KMS-11 (cell line): ENCODE measurements at regions not wholly inside any gene's neighbourhood (a gene's known extent, or its start where the extent isn't known, plus 50 kb on each side); places are given as distances from the start of the nearest gene placed in this dataset.

Experiments used
- H2AFZ ChIP-seq: fragments of 200-600 bp; sonication (generic); 2 replicates; pipeline ENCODE4 v1.6.1; 2016; ENCODE audit warnings: antibody characterized with exemption, mixed run types, low read depth
- H3K27ac ChIP-seq: fragments of 200-600 bp; sonication (generic); 2 replicates; pipeline ENCODE4 v1.6.1; 2016; ENCODE audit warnings: mild to moderate bottlenecking, mixed run types
- H3K27me3 ChIP-seq: fragments of 200-600 bp; sonication (generic); 2 replicates; pipeline ENCODE4 v1.6.1; 2017; ENCODE audit warnings: mild to moderate bottlenecking, low read depth, mixed run types, moderate library complexity; ENCODE audit not compliant: insufficient read depth
- H3K36me3 ChIP-seq: fragments of 200-600 bp; sonication (generic); 2 replicates; pipeline ENCODE4 v1.6.1; 2017; ENCODE audit warnings: mild to moderate bottlenecking, mixed run types; ENCODE audit not compliant: insufficient read depth
- H3K4me1 ChIP-seq: fragments of 200-600 bp; sonication (generic); 2 replicates; pipeline ENCODE4 v1.6.1; 2016; ENCODE audit warnings: mild to moderate bottlenecking, low read depth, mixed run types; ENCODE audit not compliant: poor library complexity, severe bottlenecking
- H3K4me2 ChIP-seq: fragments of 200-600 bp; sonication (generic); 2 replicates; pipeline ENCODE4 v1.7.0; 2016; ENCODE audit warnings: mild to moderate bottlenecking, mixed run types
- H3K4me3 ChIP-seq: fragments of 200-600 bp; sonication (generic); IDR thresholded peaks from 2 replicates; pipeline ENCODE4 v1.6.1; 2017; ENCODE audit warnings: low read depth, low read length, mixed read lengths; ENCODE audit not compliant: insufficient read depth
- H3K79me2 ChIP-seq: fragments of 200-600 bp; sonication (generic); 2 replicates; pipeline ENCODE4 v1.6.1; 2016; ENCODE audit warnings: low read depth, mixed run types; ENCODE audit not compliant: insufficient read depth
- H3K9ac ChIP-seq: fragments of 200-600 bp; sonication (generic); 2 replicates; pipeline ENCODE4 v1.6.1; 2016; ENCODE audit warnings: mild to moderate bottlenecking, mixed run types
- H4K20me1 ChIP-seq: fragments of 200-600 bp; sonication (generic); 2 replicates; pipeline ENCODE4 v1.6.1; 2016; ENCODE audit warnings: mild to moderate bottlenecking, mixed run types; ENCODE audit not compliant: insufficient read depth
- TF ChIP-seq, protein P1 (sequence below): fragments of 200-600 bp; sonication (generic); conservative IDR thresholded peaks from 2 replicates; pipeline ENCODE4 v1.6.1; 2017; ENCODE audit warnings: low read depth, mild to moderate bottlenecking, antibody characterized with exemption, low read length, moderate library complexity, mixed read lengths

DNA sequence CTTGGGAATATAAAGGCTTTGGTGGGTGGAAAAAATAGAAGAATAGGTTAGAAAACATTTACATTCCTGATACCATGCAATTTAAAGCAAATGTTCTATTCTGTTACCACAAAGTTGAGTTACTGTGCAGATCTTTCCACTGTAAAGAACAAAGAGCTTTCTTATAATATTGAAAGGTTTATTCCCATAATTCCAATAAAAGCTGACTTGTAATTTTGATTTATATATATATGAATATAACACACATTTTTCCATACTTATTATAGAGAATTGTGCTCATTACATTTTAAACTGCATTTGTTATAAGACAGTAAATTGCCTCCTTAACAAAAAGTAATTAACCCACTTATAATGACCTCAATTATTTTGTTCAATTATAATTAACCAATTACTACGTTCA lies 135.9 kb downstream of the RNASET2 start:
- no peaks in the 10 kb centered on the region for H3K36me3 ChIP-seq
- H3K4me3 ChIP-seq = no peak overlapping the region

DNA sequence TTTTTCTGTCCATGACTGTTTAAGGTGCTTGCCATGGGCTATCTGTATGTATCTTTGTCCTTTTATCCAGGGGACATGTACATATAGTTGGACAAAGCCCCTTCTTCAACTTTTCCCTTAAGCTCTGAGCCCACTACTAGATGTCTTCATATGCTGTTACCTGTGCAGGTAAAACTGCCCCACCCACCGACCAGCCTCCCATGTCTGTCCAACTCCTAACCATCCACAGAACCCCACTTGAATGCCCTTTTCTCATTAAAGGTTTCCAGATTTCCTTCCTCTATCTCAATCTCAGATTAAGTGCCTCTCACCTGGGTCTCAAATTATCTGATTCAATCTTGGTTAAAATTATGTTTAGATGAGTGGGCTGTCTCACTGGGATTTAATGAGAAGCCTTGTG lies 136.3 kb downstream of the RNASET2 start:
- no peaks in the 10 kb centered on the region for H3K36me3 ChIP-seq
- H3K79me2 ChIP-seq = no peaks in the 10 kb centered on the region
- H4K20me1 ChIP-seq = no peaks in the 10 kb centered on the region
- H3K9ac ChIP-seq = no peak overlapping the region
- TF ChIP-seq, protein P1, sequence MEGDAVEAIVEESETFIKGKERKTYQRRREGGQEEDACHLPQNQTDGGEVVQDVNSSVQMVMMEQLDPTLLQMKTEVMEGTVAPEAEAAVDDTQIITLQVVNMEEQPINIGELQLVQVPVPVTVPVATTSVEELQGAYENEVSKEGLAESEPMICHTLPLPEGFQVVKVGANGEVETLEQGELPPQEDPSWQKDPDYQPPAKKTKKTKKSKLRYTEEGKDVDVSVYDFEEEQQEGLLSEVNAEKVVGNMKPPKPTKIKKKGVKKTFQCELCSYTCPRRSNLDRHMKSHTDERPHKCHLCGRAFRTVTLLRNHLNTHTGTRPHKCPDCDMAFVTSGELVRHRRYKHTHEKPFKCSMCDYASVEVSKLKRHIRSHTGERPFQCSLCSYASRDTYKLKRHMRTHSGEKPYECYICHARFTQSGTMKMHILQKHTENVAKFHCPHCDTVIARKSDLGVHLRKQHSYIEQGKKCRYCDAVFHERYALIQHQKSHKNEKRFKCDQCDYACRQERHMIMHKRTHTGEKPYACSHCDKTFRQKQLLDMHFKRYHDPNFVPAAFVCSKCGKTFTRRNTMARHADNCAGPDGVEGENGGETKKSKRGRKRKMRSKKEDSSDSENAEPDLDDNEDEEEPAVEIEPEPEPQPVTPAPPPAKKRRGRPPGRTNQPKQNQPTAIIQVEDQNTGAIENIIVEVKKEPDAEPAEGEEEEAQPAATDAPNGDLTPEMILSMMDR = no peak
- H3K4me1 ChIP-seq = no peaks in the 10 kb centered on the region
- H2AFZ ChIP-seq = no peak overlapping the region
- no peaks in the 10 kb centered on the region for H3K27me3 ChIP-seq
- H3K27ac ChIP-seq = no peak overlapping the region
- H3K4me2 ChIP-seq = no peak overlapping the region
- no peak overlapping the region for H3K4me3 ChIP-seq

More for the DNA sequence above, 135.9 kb downstream of the RNASET2 start:
- no peaks in the 10 kb centered on the region for H3K79me2 ChIP-seq
- H2AFZ ChIP-seq = no peak overlapping the region
- TF ChIP-seq, protein P1 = no peak
- H3K4me2 ChIP-seq = no peak overlapping the region
- H3K27me3 ChIP-seq = no peaks in the 10 kb centered on the region
- no peak overlapping the region for H3K9ac ChIP-seq
- no peaks in the 10 kb centered on the region for H3K4me1 ChIP-seq
- H3K27ac ChIP-seq = no peak overlapping the region
- H4K20me1 ChIP-seq = no peaks in the 10 kb centered on the region

DNA sequence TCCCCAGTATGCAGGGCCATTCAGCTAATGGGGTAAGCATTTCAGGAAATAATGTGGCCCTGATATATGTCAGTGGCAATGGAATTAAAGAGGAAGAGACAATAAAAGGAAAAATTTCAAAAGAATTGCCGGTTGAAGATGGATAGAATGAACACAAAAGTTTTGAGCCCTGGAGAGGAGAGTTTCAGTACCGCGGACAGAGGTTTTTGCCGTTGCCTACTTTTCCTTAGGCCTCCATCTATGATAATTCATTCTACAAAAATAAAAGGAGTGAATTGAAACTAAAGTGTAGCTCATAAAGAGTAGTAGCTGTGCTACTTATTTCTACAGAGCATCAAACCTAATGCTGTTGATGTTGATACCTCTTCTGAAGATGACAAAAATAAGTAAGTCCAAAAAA lies 140.7 kb downstream of the RNASET2 start:
- no peak overlapping the region for H3K27ac ChIP-seq
- TF ChIP-seq, protein P1 = no peak
- no peaks in the 10 kb centered on the region for H3K4me1 ChIP-seq
- no peak overlapping the region for H3K4me3 ChIP-seq
- no peaks in the 10 kb centered on the region for H3K27me3 ChIP-seq
- H4K20me1 ChIP-seq = no peaks in the 10 kb centered on the region
- no peak overlapping the region for H3K9ac ChIP-seq
- no peaks in the 10 kb centered on the region for H3K36me3 ChIP-seq
- no peaks in the 10 kb centered on the region for H3K79me2 ChIP-seq
- no peak overlapping the region for H2AFZ ChIP-seq
- no peak overlapping the region for H3K4me2 ChIP-seq

DNA sequence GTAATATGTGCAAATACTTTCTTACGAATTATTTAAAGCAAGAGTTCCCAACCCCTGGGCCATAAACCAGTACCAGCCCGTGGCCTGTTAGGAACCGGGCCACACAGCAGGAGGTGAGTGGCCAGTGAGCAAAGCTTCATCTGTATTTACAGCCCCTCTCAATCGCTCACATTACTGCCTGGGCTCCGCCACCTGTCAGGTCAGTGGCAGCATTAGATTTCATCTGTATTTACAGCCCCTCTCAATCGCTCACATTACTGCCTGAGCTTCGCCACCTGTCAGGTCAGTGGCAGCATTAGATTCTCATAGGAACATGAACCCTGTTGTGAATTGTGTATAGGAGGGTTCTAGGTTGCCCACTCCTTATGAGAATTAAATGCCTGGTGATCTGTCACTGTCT lies 142.0 kb downstream of the RNASET2 start:
- H3K4me3 ChIP-seq = no peak overlapping the region
- H3K9ac ChIP-seq = no peak overlapping the region
- TF ChIP-seq, protein P1 = no peak
- no peak overlapping the region for H2AFZ ChIP-seq
- H3K27ac ChIP-seq = no peak overlapping the region
- H3K4me1 ChIP-seq = no peaks in the 10 kb centered on the region
- H4K20me1 ChIP-seq = no peaks in the 10 kb centered on the region
- no peaks in the 10 kb centered on the region for H3K36me3 ChIP-seq
- no peaks in the 10 kb centered on the region for H3K27me3 ChIP-seq
- H3K4me2 ChIP-seq = no peak overlapping the region
- H3K79me2 ChIP-seq = no peaks in the 10 kb centered on the region
